DMS114 treated with DMSO at 0.1 percent for 48 hours (cell line): ENCODE measurements at regions not wholly inside any gene's neighbourhood (a gene's known extent, or its start where the extent isn't known, plus 50 kb on each side); places are given as distances from the start of the nearest gene placed in this dataset.

ENCODE experiments used
- DNase-seq: peaks from one replicate; lab custom pipeline; 2025; ENCODE audit not compliant: unreplicated experiment; lab: John Stamatoyannopoulos, UW

DNA sequence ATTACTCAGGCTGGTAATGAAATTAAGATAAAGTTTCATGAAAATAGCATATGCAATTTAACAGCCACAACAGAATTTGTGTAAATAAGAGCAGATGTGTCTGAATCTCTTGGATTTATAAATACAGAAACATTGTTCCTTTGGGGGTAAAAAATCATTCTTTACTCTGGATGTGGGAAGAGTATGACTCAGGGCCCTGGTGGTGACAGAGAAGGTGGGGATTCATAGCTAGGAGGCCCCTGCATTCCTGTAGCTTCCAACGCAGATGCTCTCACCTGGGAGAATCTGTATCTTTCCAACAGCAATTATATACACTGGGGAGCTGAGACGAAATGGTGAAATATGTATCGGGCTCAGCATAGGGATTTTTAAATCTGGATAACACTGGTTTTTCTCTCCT is 167.6 kb upstream of the CADPS start:
- DNase-seq = no peak

DNA sequence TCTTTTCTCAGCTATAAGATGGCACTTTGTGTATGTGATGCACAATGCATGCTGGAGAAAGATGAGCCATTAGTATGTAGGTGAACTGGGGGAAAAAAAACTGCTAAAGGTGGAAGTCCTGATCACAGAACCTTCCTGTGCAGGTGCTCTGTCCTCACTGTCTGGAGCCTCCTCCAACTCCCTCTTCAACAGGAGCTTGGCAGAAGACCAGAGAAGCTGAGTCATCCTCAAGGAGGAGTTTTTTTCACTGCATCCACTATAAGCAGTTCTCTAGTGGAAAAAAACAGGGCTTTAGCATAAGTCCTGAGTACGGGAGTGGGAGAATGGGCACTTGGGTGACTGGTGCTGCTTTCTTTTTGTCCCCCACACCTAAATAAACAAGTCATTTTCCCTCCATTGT is 168.4 kb upstream of the CADPS start:
- no peak for DNase-seq

DNA sequence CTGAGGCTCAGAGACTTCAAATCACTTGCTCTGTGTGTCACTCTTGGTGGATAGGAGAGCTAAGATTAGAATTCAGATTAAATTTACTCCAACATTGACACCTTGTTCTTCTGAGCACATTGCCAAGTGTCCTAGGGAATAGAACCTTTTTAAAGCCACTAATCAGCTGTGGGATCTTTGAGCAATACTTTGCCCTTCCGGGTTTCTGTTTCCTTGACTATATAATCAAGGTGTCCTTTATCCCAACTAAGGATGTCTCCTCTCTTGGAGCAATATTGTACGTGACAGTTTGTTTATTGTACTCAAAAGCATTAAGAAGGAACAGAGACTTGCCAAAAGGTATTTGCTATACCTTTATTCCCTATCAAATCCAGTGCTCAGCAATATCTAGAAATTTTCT is 170.9 kb upstream of the CADPS start:
- DNase-seq = no peak

DNA sequence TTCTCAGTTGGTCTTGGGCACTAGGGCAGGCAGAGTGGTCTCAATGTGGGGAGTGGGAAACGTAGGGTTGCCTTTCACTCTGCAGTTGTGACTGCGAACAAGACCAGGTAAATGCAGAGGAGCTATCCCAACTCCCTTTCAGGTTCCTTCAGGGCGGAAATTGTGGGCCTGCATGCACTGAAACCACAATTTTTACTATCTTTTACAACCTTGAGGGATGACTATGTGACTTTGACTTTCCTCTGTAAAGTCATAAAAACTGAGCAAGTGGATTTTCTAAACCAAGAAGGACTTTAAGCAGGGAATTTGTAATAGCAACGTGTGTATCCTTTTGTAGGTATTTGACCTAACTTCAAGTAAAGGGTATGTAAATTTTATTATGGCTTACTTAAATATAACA is 171.4 kb upstream of the CADPS start:
- DNase-seq = no peak

DNA sequence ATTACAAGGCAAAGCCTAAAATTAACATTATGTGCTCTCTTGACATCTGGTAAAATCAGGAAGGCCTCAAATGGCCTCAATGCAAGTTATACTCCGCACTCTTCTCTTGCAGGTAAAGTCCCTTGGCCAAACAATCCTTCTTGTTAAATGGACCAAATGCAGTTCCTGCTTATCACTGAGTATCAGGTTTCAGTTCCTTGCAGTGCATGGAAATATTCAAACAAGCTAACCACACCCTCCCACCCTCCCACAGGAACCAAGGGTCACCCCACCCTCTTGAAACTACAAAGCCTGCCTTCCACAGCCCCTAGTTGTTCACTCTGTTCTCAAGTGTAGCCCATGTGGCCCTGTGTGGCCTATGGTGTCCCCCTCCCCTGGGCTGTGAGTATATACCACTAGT is 171.9 kb upstream of the CADPS start:
- no peak for DNase-seq

DNA sequence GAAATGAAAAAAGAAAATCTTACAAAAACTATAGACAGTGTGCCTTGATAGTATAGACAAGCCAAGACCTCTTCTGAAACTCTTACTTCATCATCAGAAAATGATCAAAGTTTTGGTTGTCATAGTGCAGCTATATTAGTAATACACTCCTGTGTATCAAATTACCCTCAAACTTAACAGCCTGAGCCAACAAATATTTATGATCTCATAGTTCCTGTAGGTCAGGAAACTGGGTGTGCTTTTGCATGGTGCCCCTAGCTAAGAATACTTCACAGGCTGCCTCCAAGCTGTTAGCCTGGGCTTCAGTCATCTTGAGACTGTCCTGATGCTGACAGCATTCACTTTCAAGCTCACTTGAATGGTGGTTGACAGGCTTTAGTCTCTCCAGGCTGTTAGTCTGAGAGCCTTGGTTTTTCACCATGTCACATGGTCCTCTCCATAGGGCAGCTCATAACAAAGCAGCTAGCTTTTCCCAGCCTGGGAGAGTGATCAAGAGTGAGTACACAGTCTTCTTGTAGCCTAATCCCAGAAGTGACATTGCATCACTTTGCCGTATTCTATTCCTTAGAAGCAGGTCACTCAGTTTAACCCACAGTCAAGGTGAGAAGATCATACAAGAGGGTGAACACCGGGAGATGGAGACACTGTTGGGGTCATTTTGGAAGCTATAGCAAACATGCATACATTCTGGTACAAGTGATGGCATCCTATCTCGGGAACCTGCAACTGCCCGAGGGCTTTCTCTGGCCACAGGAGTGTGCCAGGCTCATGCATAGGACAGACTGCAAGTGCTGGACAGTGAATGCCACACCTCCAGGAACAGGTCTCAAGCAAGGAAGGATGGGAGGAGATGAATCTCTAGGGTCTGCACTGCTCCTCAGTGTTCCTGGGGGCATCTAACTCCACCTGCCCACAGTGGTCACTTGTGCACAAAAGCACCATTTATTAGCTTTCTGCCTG is 173.4 kb upstream of the CADPS start:
- no peak for DNase-seq

DNA sequence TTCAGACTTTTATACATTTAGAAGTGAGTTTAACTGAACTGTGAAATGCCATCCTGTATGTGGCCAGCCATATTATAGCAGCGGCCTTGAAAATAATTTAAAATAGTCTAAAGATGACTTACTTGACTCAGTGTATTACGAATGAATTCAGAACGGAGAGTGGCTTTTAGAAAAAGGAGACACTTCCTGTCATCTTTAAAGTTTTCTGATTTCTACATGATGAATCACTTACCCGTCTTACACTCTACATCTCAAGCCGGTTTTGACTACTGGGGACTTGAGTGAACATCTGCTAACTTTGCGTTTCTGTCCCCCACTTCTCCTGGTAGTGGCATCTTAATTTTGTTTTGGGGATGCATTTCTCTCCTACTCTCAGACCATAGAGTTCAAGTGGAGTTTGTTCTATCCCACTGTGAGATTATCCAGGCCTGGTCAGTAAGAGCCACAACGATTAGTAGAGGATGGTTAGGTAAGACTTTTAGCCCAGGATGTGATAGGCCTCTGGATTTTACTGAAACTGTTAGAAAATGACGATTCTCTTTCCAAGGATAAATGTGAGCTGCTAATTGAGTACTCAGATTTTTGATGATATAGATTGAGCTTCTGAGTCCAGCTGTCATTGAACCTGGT is 175.4 kb upstream of the CADPS start:
- no peak for DNase-seq

DNA sequence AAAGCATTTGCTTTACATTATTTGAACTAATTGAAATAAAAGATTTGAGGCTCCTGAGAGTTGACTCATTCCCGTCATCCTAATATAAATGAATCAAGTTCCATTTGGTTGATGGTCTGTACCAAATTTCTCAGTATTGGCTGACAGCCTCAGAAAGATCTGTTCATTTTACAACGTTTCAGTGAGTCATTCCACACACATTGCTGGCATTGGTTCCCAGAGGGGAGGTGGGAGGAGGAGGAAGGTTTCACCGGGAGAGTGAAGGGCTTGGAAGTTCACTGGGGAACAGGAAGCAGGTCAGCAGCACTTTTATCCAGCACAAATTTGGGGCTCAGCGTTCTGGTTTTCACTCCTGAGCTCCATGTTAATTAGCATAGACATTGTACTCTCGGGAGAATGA is 176.7 kb upstream of the CADPS start:
- DNase-seq = no peak

DNA sequence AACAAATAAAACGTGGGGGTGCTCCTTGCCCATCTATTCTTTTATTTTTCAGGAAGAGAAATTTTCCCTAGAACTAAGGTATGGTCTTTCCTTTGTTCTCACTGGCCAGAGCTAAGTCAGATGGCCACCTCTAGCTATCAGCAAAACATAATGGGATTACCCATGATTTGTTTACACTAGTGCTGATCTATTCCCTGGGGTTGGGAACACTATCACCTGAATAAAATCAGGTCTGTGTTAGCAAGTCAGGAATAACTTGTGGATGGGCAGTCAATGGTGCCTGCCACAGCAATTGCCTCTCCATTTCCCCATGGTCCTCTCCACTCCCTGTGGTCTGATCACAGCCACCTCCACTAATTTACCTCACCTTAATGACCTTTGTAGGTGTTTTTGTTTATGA is 181.7 kb upstream of the CADPS start:
- DNase-seq = no peak

DNA sequence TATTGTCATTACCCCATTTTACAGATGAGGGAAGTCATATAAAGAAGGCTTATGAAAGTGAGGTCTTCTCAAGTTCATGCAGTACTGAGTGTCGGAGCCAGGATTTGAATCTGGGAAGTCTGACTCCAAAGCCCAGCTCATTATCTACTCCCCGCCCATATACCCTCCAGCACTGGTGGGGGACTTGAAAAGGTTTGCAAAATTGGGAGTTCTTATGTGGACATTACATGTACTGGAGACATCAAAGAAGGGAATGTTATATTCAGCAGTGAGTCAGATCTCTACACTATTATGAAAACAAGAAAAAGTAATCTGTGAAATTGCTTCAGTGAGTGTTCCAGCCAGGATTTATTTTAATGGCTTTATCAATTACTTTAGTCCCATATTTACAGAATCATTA is 185.2 kb upstream of the CADPS start:
- no peak for DNase-seq

DNA sequence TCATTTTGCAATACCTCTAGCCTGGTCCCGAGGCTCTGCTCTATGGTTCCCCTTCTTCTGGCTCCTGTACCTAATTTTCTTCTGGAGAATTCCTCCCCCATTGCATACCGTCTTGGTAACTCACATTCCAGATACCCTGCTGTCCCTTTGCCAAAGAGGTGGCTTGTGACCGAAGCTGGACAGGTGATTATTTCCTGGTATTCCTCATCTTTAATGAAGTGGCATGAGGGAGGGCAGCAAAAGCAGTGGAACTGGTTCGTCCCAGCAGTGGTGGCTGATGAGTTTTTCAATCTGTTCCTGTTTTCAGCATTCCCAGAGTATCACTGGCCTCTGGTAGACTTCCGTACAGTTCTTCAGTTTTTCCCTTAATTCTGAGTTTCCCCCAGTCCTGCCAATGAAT is 186.2 kb upstream of the CADPS start:
- DNase-seq = no peak

DNA sequence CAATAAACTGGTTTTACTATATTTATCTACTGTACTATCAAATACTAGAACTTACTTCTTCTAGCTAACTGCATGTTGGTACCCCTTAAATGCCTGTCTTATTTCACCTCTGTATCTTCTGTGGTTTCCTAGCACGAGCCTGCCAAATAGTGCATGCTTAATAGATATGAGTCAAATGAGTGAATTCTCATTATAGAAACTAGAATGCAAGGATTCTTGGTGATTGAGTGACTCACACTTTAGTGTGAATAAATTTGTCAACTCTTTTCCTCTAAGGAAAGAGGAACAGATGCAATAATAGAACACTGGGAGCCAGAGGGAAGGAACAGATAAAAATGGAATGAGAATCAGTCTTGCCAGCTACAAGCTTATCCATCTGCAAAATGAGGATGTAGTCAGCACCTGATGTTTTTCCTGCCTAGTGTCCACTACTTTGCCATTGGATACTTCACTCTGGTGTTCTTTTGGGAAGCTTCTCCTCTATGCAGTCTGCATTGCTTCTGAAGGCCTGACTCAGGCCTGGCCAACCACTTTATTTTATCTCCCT is 189.1 kb upstream of the CADPS start:
- DNase-seq = no peak

DNA sequence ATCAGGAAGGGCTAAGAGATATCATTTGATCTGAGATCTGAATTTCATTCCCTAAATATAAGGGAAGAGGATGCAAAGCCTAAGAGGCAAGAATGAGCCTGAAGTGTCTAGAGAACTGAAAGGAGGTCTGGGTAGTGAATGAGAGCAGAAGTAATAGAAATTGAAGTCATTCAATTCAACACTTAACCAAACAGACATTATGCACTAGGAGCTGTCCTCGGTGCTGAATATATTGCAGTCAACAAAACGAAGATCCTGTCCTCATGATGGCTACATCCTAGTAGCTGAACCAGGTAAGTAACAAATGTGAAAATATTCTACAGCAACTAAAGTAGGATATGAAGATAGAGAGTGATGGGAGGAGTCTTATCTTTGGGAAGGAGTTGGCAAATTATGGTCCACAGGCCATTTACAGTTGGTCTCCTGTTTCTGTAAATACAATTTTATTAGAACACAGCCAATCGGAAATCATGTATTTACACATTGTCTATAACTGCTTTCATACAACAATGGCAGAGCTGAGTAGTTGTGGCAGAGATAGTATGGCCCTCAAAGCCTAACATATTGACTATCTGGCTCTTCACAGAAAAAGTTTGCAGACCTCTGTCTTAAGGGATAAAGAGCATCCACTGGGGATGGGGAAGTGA is 192.9 kb upstream of the CADPS start:
- no peak for DNase-seq

DNA sequence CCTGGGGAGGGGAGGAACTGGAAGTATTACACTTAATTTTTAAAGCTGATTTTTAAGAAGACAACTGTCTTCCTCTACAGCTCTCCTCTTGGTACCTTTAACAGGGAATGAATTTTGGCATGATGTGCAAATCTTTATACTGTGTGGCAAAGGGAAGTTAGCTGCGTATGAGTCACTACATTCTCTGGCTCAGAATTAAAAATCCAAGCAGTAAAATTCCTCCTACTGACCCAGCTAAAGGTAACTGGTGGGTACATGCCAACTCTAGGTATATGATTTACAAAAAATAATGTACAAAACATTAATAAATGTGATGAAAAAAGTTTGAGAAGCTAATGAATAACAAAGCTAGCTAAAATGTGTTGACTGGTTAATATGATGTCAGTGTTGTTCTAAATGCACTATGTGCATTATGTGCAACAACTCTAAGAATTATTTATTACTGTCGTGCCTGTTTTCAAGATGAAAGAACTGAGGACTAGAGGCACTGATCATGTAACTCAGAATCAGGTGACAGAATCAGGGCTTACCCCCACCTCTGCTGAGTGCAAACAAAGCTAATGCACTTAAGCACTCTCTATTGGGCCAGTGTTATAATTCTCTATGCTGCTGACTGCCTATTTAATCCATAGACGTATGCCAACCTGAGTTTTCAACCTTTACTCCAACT is 194.7 kb upstream of the CADPS start:
- DNase-seq = no peak

DNA sequence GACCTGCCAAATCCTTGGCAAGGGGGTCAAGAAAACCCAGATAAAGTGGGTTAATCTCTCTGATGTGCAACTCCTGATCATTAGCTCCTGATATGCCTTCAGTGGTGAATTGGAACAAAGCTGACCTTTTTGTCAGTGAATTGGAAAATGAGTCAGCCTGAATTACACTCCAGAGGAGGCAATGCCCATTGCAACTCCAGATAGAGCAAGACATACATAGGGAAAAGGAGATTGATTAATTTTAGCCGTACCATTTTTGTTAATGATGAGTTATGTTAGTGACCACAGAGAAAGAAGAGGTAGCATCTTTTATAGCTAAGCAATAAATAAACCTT is 195.2 kb upstream of the CADPS start:
- no peak for DNase-seq

DNA sequence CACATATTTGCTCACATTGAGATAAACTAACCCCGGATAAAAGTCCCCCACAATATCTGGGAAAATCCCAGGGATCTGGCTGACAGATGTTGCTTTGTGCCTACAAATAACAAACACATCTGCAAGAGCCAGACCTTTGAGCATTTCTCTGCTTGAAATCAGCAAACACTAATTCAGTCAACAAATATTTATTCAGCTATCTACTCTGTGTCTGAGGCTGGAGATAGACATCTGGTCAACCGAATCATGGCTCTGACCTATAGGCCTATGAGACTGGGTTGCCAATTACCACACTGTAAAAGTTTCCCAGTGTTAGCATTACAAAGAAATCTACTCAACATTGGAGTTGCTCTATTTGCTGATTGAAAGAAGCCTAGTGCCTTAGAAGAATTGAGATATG is 201.1 kb upstream of the CADPS start:
- no peak for DNase-seq

DNA sequence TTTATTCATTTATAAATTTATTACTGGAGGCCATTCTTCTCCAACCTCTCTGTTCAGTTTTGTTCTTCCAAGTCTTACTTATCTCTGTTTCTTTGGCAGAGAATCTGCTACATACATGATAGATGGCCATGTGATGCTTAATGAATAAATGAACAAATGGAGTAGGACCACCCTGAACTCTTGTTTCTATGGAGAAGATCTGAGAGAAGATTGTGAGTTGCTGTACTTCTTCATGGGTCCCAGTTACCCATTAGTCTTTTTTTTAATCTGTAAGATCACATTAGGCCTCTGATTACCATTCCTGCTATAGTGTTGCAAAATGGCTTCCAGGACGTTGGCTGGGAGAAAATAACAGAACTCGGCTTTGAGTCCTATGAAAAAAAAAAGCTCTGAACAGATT is 191.9 kb upstream of the SYNPR start:
- DNase-seq = no peak

DNA sequence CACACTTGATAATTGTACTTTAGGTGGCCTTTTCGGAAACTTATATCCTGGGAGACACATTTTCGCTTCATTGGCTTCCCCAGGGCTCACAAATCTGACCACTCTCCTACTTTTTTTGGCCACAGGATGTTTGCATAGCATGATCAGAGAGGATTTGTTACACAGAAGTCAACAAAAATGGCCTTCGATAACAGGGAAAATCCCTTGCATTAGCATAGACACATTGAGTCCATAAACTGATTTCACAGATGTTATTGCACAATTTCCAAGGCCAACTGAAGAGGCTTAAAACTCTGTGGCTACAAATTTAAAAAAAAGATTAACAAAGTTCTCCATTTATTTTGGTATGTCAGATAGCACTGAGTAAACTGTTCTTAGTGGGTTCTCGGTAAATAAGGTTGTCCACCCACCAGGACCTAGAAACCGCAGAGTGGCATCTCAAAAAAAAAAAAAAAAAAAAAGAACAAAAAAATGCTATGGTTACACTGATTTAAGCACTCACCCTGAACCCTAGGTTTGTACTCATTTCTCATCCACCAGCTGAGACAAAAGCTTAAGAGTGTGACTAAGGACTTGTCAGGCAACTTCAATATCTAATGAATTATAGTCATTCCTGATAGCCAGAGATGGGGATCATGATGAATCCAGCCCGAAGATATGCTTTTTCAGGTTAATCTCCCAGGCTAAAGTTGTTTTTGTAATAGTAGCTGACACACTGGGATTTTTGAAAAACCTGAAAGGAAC is 188.9 kb upstream of the SYNPR start:
- no peak for DNase-seq

DNA sequence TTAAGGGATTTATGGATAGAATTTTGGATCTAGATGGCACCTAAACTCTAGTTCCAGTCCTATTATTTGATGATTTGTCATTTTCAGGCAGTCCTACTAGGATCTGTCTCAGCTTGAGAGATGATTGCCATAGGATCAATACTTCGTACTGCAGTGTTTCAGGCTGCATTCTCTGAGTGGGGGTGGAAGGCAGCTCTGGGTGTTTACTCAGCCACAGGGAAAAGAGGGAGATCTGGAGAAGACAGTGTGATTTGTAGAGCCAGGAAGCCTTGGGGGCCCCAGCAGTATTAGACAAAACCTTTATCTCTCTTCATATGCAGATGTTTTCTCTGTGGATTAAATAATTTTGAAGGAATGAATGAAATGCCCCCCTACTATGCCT is 188.4 kb upstream of the SYNPR start:
- no peak for DNase-seq

DNA sequence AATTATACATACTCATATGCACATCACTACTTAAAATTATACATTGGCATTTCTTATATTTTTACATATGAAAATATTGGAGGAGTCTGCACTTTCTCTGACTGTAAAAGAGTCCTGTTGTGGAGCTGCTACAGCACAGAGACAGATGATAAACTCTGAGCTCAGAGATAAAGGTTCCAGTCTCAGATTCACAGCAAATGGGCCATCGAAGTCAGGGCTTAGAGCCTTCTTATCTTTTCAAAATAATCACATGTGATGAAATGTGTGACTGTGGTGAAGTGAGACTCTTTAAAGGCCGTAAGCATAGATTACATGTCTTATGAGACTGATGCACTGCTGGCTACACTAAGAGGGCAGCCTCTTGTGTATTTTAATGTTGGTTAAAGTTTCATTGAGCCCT is 187.5 kb upstream of the SYNPR start:
- no peak for DNase-seq

DNA sequence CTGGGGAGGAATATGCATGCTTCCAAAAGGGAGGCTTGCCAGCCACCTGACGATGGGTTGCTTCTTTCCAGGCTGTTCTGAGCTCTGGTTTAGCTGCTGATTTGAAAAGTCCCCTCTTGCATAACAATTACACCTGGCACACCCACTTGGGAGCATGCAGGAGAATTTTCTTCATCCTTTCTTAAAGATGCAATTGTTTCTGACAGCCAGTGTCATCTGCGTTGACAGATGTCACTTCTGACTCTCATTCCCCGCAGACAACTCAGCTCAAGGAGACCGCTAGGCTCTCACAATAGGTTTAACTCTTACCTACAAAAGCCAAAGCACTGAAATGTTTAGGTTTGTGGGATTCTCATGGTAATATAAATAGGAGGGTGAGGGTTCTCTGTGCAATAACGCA is 185.6 kb upstream of the SYNPR start:
- DNase-seq = no peak
